AG09319 (cell line): ENCODE measurements at regions not wholly inside any gene's neighbourhood (a gene's known extent, or its start where the extent isn't known, plus 50 kb on each side); places are given as distances from the start of the nearest gene placed in this dataset.

ENCODE experiments used
- DNase-seq: peaks from one replicate; pipeline ENCODE4 v3.0.0-alpha.2; 2010; ENCODE audit warnings: low read depth; ENCODE audit errors: extremely low read depth
- CTCF ChIP-seq: IDR thresholded peaks from 2 replicates; pipeline ENCODE4 v1.5.1; 2011; ENCODE audit warnings: low read depth, mild to moderate bottlenecking, inconsistent platforms, low read length, moderate library complexity

DNA sequence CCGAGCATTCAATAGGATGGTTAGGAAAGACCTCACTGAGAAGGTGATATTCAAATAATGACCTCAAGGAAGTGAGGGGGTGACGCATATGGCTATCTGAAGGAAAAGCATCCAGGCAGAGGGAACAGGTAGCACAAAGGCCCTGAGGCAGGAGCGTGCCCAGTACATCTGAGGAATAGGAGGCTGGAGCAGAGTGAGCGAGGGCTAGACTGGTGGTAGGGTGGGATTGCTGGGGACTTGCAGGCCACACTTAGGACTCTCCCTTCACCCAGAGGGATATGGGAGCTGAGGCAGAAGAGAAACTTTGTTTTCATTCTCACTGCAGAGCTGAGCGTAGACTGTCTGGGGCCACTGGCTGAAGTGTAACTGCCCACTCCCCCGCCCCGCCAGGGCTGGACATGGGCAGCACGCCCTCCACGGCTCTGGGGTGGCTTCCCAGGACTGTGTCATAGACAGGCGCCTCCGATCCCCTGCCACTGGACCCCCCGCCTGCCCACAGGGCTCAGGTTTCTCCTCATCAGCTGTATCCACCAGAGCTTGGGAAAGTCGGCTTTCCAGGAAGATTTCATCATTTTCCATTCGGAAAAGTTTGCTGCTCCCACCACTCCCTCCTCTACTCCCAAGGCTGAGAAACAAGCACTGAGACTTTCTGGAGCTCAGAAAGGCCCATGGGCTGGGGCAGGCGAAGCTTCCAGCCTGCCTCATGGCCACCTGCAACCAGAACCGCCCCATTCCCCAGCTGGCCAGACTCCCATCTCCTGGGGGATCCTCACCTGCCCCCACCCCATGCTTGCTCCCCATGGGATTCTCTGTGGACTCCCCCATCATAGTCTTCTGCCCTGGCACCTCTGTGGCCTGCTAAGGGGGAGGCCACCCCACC is 142.6 kb downstream of the MRPL14 start:
- no peak for TF ChIP-seq CTCF
- no peak for DNase-seq

GRCh38 chr6:43983632-43984031 is 143.6 kb downstream of the MRPL14 start:
- no peak for TF ChIP-seq CTCF
- DNase-seq, result no peak

- DNase-seq, result no peak
- TF ChIP-seq CTCF, result no peak
These were observed 144.1 kb downstream of the MRPL14 start for GRCh38 chr6:43983191-43983590.

DNA sequence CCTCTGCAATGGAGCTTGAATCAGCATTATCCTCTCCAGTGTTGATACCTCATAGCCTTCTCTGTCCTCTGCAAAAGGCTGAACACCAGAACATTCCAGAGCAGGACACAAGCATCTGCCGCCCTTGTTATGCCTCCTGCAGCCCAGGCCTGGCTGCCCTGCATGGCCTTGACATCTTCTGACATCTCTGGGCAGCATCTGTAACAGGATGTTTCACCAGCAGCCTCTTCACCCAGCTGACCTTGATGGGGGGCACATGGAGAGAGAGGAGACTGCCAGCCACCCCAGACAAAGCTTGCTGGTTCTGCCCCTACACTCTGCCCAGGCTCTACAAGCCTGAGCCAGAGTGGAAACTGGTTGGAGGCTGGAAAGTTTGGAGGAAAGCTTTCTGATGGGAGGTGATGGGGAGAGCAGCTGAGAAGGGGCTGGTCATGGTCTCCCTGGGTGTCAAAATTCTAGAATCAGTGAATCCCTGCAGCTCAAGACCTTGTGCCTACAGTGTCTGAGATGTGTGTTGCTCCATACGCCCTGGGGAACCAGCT is 145.1 kb downstream of the MRPL14 start:
- no peak for DNase-seq
- no peak for TF ChIP-seq CTCF

GRCh38 chr6:43981363-43981990 is 145.8 kb downstream of the MRPL14 start:
- no peak for DNase-seq
- no peak for TF ChIP-seq CTCF

GRCh38 chr6:43980004-43980795 is 147.1 kb downstream of the MRPL14 start:
- TF ChIP-seq CTCF, result no peak
- DNase-seq, result no peak
